ENCODE measurements at regions not wholly inside any gene's neighbourhood (a gene's known extent, or its start where the extent isn't known, plus 50 kb on each side); places are given as distances from the start of the nearest gene placed in this dataset.

DNA sequence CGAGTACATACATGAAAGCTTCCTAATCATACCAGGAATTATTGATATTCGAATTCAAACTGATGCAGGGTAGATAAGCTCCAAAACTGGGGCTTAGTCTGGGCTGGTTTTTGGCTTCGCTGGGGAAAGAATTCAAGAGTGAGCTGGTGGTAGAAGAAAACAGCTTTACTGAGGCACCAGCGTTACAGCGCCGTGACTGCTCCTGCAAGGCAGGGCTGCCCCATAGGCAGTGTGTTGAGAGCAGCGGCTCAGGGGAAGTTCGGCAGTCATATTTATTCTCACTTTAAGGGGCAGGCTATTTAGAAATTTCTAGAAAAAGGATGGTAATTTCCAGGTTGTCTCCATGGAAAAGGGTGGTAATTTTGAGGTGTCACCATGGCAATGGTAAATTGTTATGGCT is 292.6 kb upstream of the TCF4 start (continued):
- TF ChIP-seq, protein P1, sequence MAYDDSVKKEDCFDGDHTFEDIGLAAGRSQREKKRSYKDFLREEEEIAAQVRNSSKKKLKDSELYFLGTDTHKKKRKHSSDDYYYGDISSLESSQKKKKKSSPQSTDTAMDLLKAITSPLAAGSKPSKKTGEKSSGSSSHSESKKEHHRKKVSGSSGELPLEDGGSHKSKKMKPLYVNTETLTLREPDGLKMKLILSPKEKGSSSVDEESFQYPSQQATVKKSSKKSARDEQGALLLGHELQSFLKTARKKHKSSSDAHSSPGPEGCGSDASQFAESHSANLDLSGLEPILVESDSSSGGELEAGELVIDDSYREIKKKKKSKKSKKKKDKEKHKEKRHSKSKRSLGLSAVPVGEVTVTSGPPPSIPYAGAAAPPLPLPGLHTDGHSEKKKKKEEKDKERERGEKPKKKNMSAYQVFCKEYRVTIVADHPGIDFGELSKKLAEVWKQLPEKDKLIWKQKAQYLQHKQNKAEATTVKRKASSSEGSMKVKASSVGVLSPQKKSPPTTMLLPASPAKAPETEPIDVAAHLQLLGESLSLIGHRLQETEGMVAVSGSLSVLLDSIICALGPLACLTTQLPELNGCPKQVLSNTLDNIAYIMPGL (CRISPR knock-in tag; IDR thresholded peaks at IDR 0.05; ENCODE audit: borderline replicate concordance) = no peak
- TF ChIP-seq JUN (IDR thresholded peaks at IDR 0.05) (no peak), SREBF2 (IDR thresholded peaks at IDR 0.05) (no peak), FOSL2 (IDR thresholded peaks at IDR 0.05) (no peak), FOSL2 (CRISPR knock-in tag; IDR thresholded peaks at IDR 0.05) (no peak), FOXS1 (CRISPR knock-in tag; IDR thresholded peaks at IDR 0.05) (no peak), PHF8 (IDR thresholded peaks at IDR 0.05; ENCODE audit: borderline replicate concordance, low read depth) (no peak)

DNA sequence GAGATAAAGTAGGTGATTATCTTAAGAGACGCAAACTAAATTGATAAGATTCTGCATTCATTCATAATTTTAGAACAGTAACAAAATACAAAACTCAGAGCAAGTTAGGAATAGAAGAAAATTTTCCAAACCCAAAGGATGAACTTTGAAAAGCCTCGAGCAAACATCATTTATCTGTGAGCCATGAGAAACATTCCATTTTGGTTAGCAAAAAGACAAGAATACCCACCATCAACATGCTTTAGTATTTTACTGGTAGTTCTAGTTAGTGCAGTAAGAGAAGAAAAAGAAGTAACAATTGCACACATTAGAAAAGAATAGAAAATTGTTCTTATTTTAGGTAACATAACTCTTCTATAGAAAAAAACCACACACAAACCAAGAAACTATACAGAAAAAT is 291.3 kb upstream of the TCF4 start:
- Histone ChIP-seq H3K4me2 (no peak overlapping the region), H3K4me1 (no peaks in the 10 kb centered on the region), H3K27ac (no peak overlapping the region), H3K9me3 (no peaks in the 10 kb centered on the region), H3K4me3 (no peak overlapping the region)
- ChIA-PET POLR2A (no interaction called here), CTCF (no interaction called here)
- no peak for TF ChIP-seq ZSCAN20 (CRISPR knock-in tag; IDR thresholded peaks at IDR 0.05)
- no peak for TF ChIP-seq CBX2 (IDR thresholded peaks at IDR 0.05; ENCODE audit: borderline replicate concordance, low read depth)
- TF ChIP-seq, protein P2, sequence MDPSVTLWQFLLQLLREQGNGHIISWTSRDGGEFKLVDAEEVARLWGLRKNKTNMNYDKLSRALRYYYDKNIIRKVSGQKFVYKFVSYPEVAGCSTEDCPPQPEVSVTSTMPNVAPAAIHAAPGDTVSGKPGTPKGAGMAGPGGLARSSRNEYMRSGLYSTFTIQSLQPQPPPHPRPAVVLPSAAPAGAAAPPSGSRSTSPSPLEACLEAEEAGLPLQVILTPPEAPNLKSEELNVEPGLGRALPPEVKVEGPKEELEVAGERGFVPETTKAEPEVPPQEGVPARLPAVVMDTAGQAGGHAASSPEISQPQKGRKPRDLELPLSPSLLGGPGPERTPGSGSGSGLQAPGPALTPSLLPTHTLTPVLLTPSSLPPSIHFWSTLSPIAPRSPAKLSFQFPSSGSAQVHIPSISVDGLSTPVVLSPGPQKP (IDR thresholded peaks at IDR 0.05; ENCODE audit: low read depth, low read length) = no peak
- no peak for TF ChIP-seq HDAC2 (IDR thresholded peaks at IDR 0.05)
- TF ChIP-seq FOSB (CRISPR knock-in tag; IDR thresholded peaks at IDR 0.05) = no peak
- TF ChIP-seq, protein P3, sequence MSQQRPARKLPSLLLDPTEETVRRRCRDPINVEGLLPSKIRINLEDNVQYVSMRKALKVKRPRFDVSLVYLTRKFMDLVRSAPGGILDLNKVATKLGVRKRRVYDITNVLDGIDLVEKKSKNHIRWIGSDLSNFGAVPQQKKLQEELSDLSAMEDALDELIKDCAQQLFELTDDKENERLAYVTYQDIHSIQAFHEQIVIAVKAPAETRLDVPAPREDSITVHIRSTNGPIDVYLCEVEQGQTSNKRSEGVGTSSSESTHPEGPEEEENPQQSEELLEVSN (IDR thresholded peaks at IDR 0.05; ENCODE audit: borderline replicate concordance, low read depth) = no peak
- no peak for TF ChIP-seq CEBPB (IDR thresholded peaks at IDR 0.05)
- no peak for TF ChIP-seq POLR2A (IDR thresholded peaks at IDR 0.05; ENCODE audit: low read length)
- TF ChIP-seq HOXB5 (CRISPR knock-in tag; IDR thresholded peaks at IDR 0.05) = no peak
- TF ChIP-seq, protein P4, sequence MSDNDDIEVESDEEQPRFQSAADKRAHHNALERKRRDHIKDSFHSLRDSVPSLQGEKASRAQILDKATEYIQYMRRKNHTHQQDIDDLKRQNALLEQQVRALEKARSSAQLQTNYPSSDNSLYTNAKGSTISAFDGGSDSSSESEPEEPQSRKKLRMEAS (IDR thresholded peaks at IDR 0.05) = no peak
- no peak for TF ChIP-seq EHF (CRISPR knock-in tag; IDR thresholded peaks at IDR 0.05)
- no peak for TF ChIP-seq PHF8 (IDR thresholded peaks at IDR 0.05; ENCODE audit: borderline replicate concordance, low read depth)
- TF ChIP-seq NPAS2 (CRISPR knock-in tag; IDR thresholded peaks at IDR 0.05; ENCODE audit: borderline replicate concordance) = no peak
- FAIRE-seq (no peak), ATAC-seq (no peak), DNase-seq (ENCODE audit: low read depth in 1 of 2, low spot score in 1 of 2) (no peak)
- WGBS (ENCODE audit: missing lambda C conversion rate) = 48% methylated on average over 2 of the region's 2 CpGs

DNA sequence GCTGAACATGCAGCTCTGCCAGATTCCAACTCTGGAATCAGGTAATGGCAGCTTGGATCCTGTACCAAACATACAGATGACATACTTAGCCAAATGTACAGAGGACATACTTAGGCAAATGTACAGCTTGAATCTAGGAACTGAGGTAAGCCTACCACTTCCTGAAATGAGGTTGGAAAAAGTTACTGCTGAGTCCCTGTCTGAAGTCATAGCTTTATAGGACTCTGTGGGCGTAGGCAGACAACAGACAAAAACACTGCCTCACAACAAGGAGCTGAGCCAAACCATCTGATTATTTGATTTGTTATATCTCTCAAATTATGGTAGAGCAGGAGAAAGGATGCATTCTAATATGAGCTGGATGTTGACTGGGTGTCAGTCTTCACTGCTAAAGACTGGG is 290.2 kb upstream of the TCF4 start:
- CTCF ChIA-PET = no interaction called here
- no peak for DNase-seq (ENCODE audit: low read depth in 1 of 2, low spot score in 1 of 2)

More for the DNA sequence above, 290.2 kb upstream of the TCF4 start:
- H3K4me3 ChIP-seq = no peak overlapping the region
- no peaks in the 10 kb centered on the region for H3K9me3 ChIP-seq
- H3K4me1 ChIP-seq = no peaks in the 10 kb centered on the region
- ATAC-seq = no peak
- WGBS (ENCODE audit: missing lambda C conversion rate) = 36% methylated on average over 1 of the region's 1 CpG
- POLR2A ChIA-PET = no interaction called here
- no peak overlapping the region for H3K27ac ChIP-seq
- TF ChIP-seq RAD21 (conservative IDR thresholded peaks at IDR 0.05 in 1 of 2, IDR thresholded peaks at IDR 0.05 in 1 of 2) (no peak), EP300 (IDR thresholded peaks at IDR 0.05) (no peak), NFE2L2 (conservative IDR thresholded peaks at IDR 0.05; ENCODE audit: low read length) (no peak), FOSL2 (IDR thresholded peaks at IDR 0.05) (no peak), FOSL2 (CRISPR knock-in tag; IDR thresholded peaks at IDR 0.05) (no peak), BHLHE40 (IDR thresholded peaks at IDR 0.05; ENCODE audit: low read depth, low read length) (no peak), KDM1A (IDR thresholded peaks at IDR 0.05; ENCODE audit: low read depth) (no peak), JUNB (IDR thresholded peaks at IDR 0.05) (no peak), HOXB13 (CRISPR knock-in tag; IDR thresholded peaks at IDR 0.05; ENCODE audit: low read depth) (no peak), CEBPB (IDR thresholded peaks at IDR 0.05) (no peak), CHD4 (IDR thresholded peaks at IDR 0.05; ENCODE audit: borderline replicate concordance) (no peak), CHD2 (IDR thresholded peaks at IDR 0.05; ENCODE audit: low read length, partially characterized antibody) (no peak), EHMT2 (IDR thresholded peaks at IDR 0.05; ENCODE audit: low read depth) (no peak)
- TF ChIP-seq, protein P5, sequence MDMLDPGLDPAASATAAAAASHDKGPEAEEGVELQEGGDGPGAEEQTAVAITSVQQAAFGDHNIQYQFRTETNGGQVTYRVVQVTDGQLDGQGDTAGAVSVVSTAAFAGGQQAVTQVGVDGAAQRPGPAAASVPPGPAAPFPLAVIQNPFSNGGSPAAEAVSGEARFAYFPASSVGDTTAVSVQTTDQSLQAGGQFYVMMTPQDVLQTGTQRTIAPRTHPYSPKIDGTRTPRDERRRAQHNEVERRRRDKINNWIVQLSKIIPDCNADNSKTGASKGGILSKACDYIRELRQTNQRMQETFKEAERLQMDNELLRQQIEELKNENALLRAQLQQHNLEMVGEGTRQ (IDR thresholded peaks at IDR 0.05) = no peak
- TF ChIP-seq, protein P4 (IDR thresholded peaks at IDR 0.05) = no peak
- TF ChIP-seq, protein P3 (IDR thresholded peaks at IDR 0.05; ENCODE audit: borderline replicate concordance, low read depth) = no peak
- no peak for FAIRE-seq
- H3K4me2 ChIP-seq = no peak overlapping the region
